ENCODE measurements at regions not wholly inside any gene's neighbourhood (a gene's known extent, or its start where the extent isn't known, plus 50 kb on each side); places are given as distances from the start of the nearest gene placed in this dataset.
A peak's percentile ranks its signal among the peaks of the same experiment; 100 is the strongest.

DNA sequence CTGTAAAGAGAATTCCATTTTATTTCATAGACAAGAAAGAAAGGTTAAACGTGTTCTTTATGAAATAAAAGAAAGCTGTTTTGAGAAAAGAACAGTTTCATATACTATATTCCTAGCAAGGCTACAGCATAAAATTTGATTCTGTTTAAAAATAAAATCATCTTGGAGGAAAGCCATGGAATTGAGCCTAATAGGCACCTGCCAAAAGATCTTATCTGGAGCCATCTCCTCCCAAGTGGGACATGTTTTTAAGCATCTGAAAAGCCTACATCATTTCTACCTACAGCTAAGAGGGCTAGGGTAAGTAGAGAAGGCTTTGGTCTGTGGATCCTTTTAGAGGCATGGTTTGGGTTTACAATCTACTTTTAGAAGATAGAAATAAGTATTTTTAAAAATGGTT is 89.3 kb downstream of the GAS1 start:
- TF ChIP-seq, protein P1, sequence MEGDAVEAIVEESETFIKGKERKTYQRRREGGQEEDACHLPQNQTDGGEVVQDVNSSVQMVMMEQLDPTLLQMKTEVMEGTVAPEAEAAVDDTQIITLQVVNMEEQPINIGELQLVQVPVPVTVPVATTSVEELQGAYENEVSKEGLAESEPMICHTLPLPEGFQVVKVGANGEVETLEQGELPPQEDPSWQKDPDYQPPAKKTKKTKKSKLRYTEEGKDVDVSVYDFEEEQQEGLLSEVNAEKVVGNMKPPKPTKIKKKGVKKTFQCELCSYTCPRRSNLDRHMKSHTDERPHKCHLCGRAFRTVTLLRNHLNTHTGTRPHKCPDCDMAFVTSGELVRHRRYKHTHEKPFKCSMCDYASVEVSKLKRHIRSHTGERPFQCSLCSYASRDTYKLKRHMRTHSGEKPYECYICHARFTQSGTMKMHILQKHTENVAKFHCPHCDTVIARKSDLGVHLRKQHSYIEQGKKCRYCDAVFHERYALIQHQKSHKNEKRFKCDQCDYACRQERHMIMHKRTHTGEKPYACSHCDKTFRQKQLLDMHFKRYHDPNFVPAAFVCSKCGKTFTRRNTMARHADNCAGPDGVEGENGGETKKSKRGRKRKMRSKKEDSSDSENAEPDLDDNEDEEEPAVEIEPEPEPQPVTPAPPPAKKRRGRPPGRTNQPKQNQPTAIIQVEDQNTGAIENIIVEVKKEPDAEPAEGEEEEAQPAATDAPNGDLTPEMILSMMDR (IDR thresholded peaks at IDR 0.05) = no peak
- DNase-seq (no peak), ATAC-seq (no peak)
- Histone ChIP-seq H3K4me1 (ENCODE audit: low read depth) (no peaks in the 10 kb centered on the region), H3K4me3 (no peak overlapping the region), H3K9me3 (no peaks in the 10 kb centered on the region), H3K36me3 (ENCODE audit: low read depth) (no peaks in the 10 kb centered on the region)
- intact Hi-C loops (cut with DNase I, micrococcal nuclease) = no loop called here

DNA sequence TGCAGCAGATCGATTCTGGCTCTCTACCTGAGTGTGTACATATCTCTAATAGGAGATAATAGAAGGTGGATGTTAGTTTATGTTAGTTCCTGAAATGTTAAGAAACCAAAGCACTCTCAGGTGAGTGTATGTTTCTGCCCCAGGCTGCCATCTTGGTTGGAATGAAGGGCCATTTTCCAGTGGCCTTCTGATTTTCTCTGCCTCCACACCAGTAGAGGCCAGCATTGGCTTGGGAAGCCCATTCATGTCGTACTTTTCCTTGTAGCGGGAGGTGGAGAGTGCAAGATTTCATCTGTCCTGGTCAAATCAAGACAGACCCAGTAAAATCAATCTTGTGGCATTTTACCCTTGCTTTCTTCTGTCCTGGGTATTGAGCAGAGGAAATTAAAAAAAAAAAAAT is 91.0 kb downstream of the GAS1 start:
- intact Hi-C loops (cut with DNase I, micrococcal nuclease) = no loop called here
- no peak overlapping the region for H3K4me3 ChIP-seq
- no peaks in the 10 kb centered on the region for H3K36me3 ChIP-seq (ENCODE audit: low read depth)
- TF ChIP-seq, protein P1 (IDR thresholded peaks at IDR 0.05) = no peak
- H3K4me1 ChIP-seq (ENCODE audit: low read depth) = no peaks in the 10 kb centered on the region
- no peak for DNase-seq
- no peaks in the 10 kb centered on the region for H3K9me3 ChIP-seq
- ATAC-seq = no peak

DNA sequence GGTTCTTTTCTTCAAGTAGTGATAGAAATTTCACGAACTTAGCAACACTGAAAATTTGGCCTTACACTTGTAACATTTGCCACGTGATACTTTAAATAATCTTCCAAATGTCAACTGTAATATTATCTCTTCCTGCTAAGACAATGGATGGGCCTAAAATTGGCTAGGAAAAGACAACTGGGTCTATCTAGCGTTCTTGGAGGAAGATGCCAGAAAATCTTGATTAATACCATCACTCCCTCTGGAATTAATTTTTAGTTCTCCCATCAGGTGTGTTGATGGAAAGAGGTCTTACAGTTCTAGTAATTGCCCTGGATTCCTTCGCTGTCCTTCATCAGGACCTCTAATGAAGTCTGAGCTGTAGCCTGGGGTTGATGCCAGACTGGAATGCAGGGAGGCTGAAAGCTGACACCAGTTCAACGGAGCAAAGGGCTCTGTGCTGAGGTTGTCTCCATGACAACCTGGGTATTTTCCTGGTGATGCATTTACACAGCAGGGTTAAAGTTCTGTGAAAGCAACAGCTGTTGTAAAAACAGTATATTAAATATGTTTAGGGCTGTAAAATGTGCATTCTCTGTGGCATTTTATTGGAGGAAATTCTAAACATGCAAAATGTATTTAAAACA is 92.3 kb downstream of the GAS1 start:
- Histone ChIP-seq H3K4me3 (no peak overlapping the region), H3K4me1 (ENCODE audit: low read depth) (no peaks in the 10 kb centered on the region), H3K9me3 (no peaks in the 10 kb centered on the region), H3K36me3 (ENCODE audit: low read depth) (no peaks in the 10 kb centered on the region)
- intact Hi-C loops (cut with DNase I, micrococcal nuclease) = no loop called here
- ATAC-seq = peak; percentile 33
- no peak for DNase-seq
- TF ChIP-seq, protein P1 (IDR thresholded peaks at IDR 0.05) = no peak

GRCh38 chr9:86846656-86847055 is 100.7 kb downstream of the GAS1 start:
- no peaks in the 10 kb centered on the region for H3K4me1 ChIP-seq (ENCODE audit: low read depth)
- H3K36me3 ChIP-seq (ENCODE audit: low read depth) = no peaks in the 10 kb centered on the region
- TF ChIP-seq, protein P1 (IDR thresholded peaks at IDR 0.05) = no peak
- intact Hi-C loops (cut with DNase I, micrococcal nuclease) = no loop called here
- H3K4me3 ChIP-seq = no peak overlapping the region
- no peaks in the 10 kb centered on the region for H3K9me3 ChIP-seq
- DNase-seq = no peak
- ATAC-seq = no peak

GRCh38 chr9:86843206-86843605 is 104.1 kb downstream of the GAS1 start:
- no peak for DNase-seq
- Histone ChIP-seq H3K4me1 (ENCODE audit: low read depth) (no peaks in the 10 kb centered on the region), H3K36me3 (ENCODE audit: low read depth) (no peaks in the 10 kb centered on the region), H3K9me3 (no peaks in the 10 kb centered on the region), H3K4me3 (no peak overlapping the region)
- no peak for ATAC-seq
- TF ChIP-seq, protein P1 (IDR thresholded peaks at IDR 0.05) = no peak
- intact Hi-C loops (cut with DNase I, micrococcal nuclease) = no loop called here

GRCh38 chr9:86842573-86842972 is 104.7 kb downstream of the GAS1 start:
- intact Hi-C loops (cut with DNase I, micrococcal nuclease) = no loop called here
- Histone ChIP-seq H3K36me3 (ENCODE audit: low read depth) (no peaks in the 10 kb centered on the region), H3K4me3 (no peak overlapping the region), H3K9me3 (no peaks in the 10 kb centered on the region), H3K4me1 (ENCODE audit: low read depth) (no peaks in the 10 kb centered on the region)
- TF ChIP-seq, protein P1 (IDR thresholded peaks at IDR 0.05) = no peak
- DNase-seq = no peak
- no peak for ATAC-seq
